ENCODE measurements at regions not wholly inside any gene's neighbourhood (a gene's known extent, or its start where the extent isn't known, plus 50 kb on each side); places are given as distances from the start of the nearest gene placed in this dataset.

GRCh38 chr7:84291756-84292155 lies 97.2 kb upstream of the SEMA3A start:
- no peak overlapping the region for H3K4me3 Mint-ChIP-seq
- H3K27me3 Mint-ChIP-seq, result no peaks in the 10 kb centered on the region
- POLR2A ChIA-PET, result no interaction called here
- no peaks in the 10 kb centered on the region for H3K4me1 Mint-ChIP-seq
- CTCF ChIA-PET, result no interaction called here
- no peak for DNase-seq
- H3K36me3 Mint-ChIP-seq (ENCODE audit: low read depth), result no peaks in the 10 kb centered on the region
- H3K27ac Mint-ChIP-seq, result no peak overlapping the region
- no peaks in the 10 kb centered on the region for H3K9me3 Mint-ChIP-seq

DNA sequence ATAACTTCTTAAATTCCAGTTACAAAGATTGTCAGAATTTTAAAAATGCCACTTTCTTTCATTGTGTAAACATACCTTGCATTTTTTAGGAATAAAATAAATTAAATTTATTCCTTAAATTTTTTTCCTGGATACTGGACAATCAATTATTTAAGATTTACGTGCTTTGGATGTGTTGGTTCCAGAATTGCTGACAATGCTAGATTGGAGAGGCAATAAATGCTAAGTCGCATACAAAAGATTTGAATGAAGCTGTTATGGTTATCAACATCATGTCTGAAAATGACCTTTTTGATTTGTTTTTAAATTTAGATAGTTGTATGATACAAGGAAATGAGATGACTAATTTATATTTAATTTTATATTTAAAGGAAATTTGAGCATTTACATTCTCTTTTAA lies 89.2 kb upstream of the SEMA3A start:
- DNase-seq, result no peak
- no peak overlapping the region for H3K4me3 Mint-ChIP-seq
- no peaks in the 10 kb centered on the region for H3K4me1 Mint-ChIP-seq
- CTCF ChIA-PET, result no interaction called here
- H3K36me3 Mint-ChIP-seq (ENCODE audit: low read depth), result no peaks in the 10 kb centered on the region
- no peaks in the 10 kb centered on the region for H3K9me3 Mint-ChIP-seq
- H3K27ac Mint-ChIP-seq, result no peak overlapping the region
- no peaks in the 10 kb centered on the region for H3K27me3 Mint-ChIP-seq
- POLR2A ChIA-PET, result no interaction called here

- Mint-ChIP-seq H3K9me3 (no peaks in the 10 kb centered on the region), H3K27me3 (no peaks in the 10 kb centered on the region), H3K4me3 (no peak overlapping the region), H3K27ac (no peak overlapping the region), H3K4me1 (no peaks in the 10 kb centered on the region), H3K36me3 (ENCODE audit: low read depth) (no peaks in the 10 kb centered on the region)
- ChIA-PET POLR2A (no interaction called here), CTCF (no interaction called here)
- no peak for DNase-seq
Measured at GRCh38 chr7:84281518-84281917, 86.9 kb upstream of the SEMA3A start.

- no peak overlapping the region for H3K4me3 Mint-ChIP-seq
- DNase-seq, result no peak
- H3K4me1 Mint-ChIP-seq, result no peaks in the 10 kb centered on the region
- H3K9me3 Mint-ChIP-seq, result no peaks in the 10 kb centered on the region
- CTCF ChIA-PET, result no interaction called here
- no peaks in the 10 kb centered on the region for H3K36me3 Mint-ChIP-seq (ENCODE audit: low read depth)
- POLR2A ChIA-PET, result no interaction called here
- H3K27ac Mint-ChIP-seq, result no peak overlapping the region
- no peaks in the 10 kb centered on the region for H3K27me3 Mint-ChIP-seq
Measured at GRCh38 chr7:84277628-84278224, 83.1 kb upstream of the SEMA3A start.

- POLR2A ChIA-PET, result no interaction called here
- CTCF ChIA-PET, result no interaction called here
- Mint-ChIP-seq H3K36me3 (ENCODE audit: low read depth) (no peaks in the 10 kb centered on the region), H3K27me3 (no peaks in the 10 kb centered on the region), H3K9me3 (no peaks in the 10 kb centered on the region), H3K4me1 (no peaks in the 10 kb centered on the region), H3K4me3 (no peak overlapping the region), H3K27ac (no peak overlapping the region)
- DNase-seq, result no peak
Measured at GRCh38 chr7:84274029-84274638, 79.5 kb upstream of the SEMA3A start.

DNA sequence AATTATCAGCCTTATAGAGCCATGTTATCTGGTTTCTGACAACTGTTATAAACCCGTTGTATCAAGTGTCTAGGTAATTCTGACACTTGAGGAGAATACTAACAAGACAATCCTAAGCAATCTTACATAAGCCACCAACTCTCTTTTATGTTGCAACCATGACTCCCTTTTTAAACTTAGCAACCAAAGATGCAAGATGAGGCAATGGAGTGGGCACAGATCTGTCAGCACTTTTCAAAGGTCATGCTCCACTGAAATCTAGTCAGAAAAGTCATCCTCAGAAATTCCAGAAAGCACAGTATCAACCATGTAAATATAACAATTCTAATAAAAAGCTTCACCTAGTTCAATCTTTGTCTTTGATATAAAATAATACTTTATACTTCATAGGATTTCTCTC lies 77.0 kb upstream of the SEMA3A start:
- ChIA-PET POLR2A (no interaction called here), CTCF (no interaction called here)
- Mint-ChIP-seq H3K4me3 (no peak overlapping the region), H3K27me3 (no peaks in the 10 kb centered on the region), H3K4me1 (no peaks in the 10 kb centered on the region), H3K27ac (no peak overlapping the region), H3K9me3 (no peaks in the 10 kb centered on the region), H3K36me3 (ENCODE audit: low read depth) (no peaks in the 10 kb centered on the region)
- DNase-seq, result no peak

DNA sequence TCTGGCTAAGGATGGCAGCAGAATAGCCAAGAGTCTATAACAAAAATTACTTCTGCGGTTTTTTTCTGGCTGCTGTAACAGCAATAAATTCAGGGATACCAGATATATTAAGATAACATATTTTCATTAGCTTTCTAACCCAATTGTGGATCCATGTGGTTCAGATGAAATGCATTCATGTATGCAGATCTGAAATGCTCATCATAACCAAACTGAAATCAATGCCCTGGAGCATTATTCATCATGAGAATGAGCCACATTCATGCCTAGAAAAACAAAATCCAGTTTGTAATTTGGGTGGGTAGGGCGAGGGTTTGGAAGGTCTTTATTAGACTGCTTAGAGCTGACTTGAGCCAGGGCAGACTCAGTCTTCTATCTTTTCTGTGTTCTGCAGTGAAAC lies 69.8 kb upstream of the SEMA3A start:
- Mint-ChIP-seq H3K9me3 (no peaks in the 10 kb centered on the region), H3K27ac (no peak overlapping the region), H3K36me3 (ENCODE audit: low read depth) (no peaks in the 10 kb centered on the region), H3K4me1 (no peaks in the 10 kb centered on the region), H3K27me3 (no peaks in the 10 kb centered on the region), H3K4me3 (no peak overlapping the region)
- CTCF ChIA-PET, result no interaction called here
- no peak for DNase-seq
- POLR2A ChIA-PET, result no interaction called here

DNA sequence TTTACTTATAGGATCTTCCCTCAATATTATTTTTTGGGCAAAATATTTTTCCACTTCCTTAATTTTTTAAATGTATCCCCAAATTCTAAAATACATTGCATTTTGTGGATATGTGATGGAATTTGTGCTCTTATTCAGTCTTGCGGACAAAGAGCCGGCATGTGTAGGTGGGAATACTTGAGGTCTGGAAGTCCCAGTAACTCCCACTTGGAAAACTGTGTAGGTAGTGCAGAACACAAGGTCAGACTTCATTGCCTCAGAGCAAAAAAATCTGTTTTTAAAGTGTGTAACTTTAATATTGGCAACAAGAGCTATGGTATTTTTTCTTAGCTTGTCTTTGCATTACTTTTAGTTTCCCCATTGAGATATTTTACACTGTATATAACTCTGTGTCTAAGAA lies 68.5 kb upstream of the SEMA3A start:
- DNase-seq, result no peak

DNA sequence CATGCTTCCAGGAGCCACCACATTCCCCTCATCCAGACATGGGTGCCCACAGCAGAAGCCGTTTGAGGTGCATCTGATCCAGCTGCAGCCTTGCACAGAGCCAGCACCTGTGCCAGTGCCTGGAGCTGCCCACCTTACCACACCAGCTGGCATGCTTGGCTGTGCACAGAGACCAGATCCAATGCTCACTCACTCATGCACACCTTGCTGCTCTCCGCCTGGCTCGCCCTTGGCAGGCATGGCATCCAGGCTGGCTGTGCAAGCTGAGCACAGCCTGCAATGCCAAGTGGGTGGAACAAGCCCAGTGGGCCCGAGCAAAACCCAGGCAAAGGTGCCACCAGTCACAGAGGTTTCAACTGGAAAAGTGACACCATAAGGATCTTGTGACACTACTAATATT lies 66.9 kb upstream of the SEMA3A start:
- no peaks in the 10 kb centered on the region for H3K9me3 Mint-ChIP-seq
- H3K4me3 Mint-ChIP-seq, result no peak overlapping the region
- POLR2A ChIA-PET, result no interaction called here
- DNase-seq, result no peak
- H3K4me1 Mint-ChIP-seq, result no peaks in the 10 kb centered on the region
- H3K27me3 Mint-ChIP-seq, result no peaks in the 10 kb centered on the region
- no peaks in the 10 kb centered on the region for H3K36me3 Mint-ChIP-seq (ENCODE audit: low read depth)
- CTCF ChIA-PET, result no interaction called here
- H3K27ac Mint-ChIP-seq, result no peak overlapping the region

More for the DNA sequence above, 68.5 kb upstream of the SEMA3A start:
- H3K9me3 Mint-ChIP-seq, result no peaks in the 10 kb centered on the region
- H3K4me1 Mint-ChIP-seq, result no peaks in the 10 kb centered on the region
- no peak overlapping the region for H3K27ac Mint-ChIP-seq
- no peaks in the 10 kb centered on the region for H3K36me3 Mint-ChIP-seq (ENCODE audit: low read depth)
- ChIA-PET CTCF (no interaction called here), POLR2A (no interaction called here)
- H3K4me3 Mint-ChIP-seq, result no peak overlapping the region
- no peaks in the 10 kb centered on the region for H3K27me3 Mint-ChIP-seq

DNA sequence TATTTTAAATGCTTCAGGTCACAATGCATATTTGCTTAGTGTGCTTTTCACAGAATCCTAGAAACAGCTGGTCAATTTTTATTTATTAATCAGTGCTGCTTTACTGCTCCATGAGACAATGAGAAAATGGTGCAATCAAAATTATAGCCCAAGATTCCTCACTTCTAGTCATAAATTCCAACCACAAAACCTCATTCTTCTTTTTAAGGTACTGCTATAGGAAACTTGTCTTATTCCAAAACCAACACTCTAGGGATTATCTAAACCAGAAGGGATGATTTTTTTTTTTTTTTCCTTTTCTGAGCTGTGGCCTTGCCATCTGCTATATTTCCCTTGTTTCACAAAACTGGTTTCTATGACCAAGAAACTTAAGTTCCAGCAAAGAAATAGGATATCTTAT lies 64.0 kb upstream of the SEMA3A start:
- H3K9me3 Mint-ChIP-seq, result no peaks in the 10 kb centered on the region
- no peak overlapping the region for H3K27ac Mint-ChIP-seq
- H3K36me3 Mint-ChIP-seq (ENCODE audit: low read depth), result no peaks in the 10 kb centered on the region
- no peak overlapping the region for H3K4me3 Mint-ChIP-seq
- no peaks in the 10 kb centered on the region for H3K27me3 Mint-ChIP-seq
- CTCF ChIA-PET, result no interaction called here
- DNase-seq, result no peak
- POLR2A ChIA-PET, result no interaction called here
- H3K4me1 Mint-ChIP-seq, result no peaks in the 10 kb centered on the region

DNA sequence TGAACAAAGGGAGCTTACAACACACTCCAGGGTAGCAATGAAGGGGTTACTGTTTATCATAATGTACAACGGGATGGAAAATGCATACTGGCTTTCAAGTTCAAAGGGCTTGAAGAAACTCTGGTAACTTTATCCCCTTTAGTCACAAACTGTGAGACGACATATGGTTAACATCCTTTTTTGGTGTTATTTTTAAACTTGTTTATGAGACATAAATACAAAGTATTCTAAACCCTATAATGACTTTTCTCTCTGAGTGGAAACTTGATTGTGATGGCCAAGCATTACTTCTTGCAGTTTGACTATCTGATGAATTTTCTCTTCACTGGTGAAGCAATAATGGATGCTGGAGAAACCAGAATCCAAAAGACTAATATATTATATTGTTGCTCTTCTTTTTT lies 62.0 kb upstream of the SEMA3A start:
- ChIA-PET POLR2A (no interaction called here), CTCF (interaction anchor here (0.6 kb wide), 1 partner anchor 1733 kb away, joined by 3 read pairs; no protein-coding TSS in a partner anchor)
- Mint-ChIP-seq H3K4me3 (no peak overlapping the region), H3K36me3 (ENCODE audit: low read depth) (no peaks in the 10 kb centered on the region), H3K4me1 (no peaks in the 10 kb centered on the region), H3K27me3 (no peaks in the 10 kb centered on the region), H3K9me3 (no peaks in the 10 kb centered on the region), H3K27ac (no peak overlapping the region)
- no peak for DNase-seq

DNA sequence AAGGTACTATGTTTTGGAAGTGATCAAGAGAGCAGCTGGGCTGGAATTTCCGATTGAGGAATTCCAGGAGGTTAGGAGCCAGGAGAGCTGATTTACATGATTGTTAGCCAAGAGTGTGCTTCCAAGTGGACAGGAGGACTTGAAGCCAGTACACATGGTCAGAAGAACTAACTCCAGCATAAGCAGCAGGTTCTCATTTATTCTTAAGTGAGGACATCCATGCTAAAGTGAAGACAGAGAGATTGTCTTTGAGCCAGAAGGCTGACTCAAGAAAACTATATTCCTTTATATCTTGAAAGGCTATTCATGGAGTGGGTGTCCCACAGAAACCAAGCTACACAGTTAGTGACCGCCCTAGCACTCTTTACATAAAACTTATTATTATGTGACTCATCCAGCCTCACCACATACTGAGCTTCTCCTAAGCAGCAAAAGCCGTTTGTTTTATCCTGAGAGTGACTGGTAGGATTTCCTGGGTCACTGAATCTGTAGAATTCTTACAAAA lies 56.7 kb upstream of the SEMA3A start:
- POLR2A ChIA-PET, result no interaction called here
- H3K27ac Mint-ChIP-seq, result no peak overlapping the region
- no peaks in the 10 kb centered on the region for H3K36me3 Mint-ChIP-seq (ENCODE audit: low read depth)
- H3K27me3 Mint-ChIP-seq, result no peaks in the 10 kb centered on the region
- H3K4me3 Mint-ChIP-seq, result no peak overlapping the region
- no peaks in the 10 kb centered on the region for H3K4me1 Mint-ChIP-seq
- CTCF ChIA-PET, result no interaction called here
- no peak for DNase-seq
- H3K9me3 Mint-ChIP-seq, result no peaks in the 10 kb centered on the region

- Mint-ChIP-seq H3K27ac (no peak overlapping the region), H3K4me3 (no peak overlapping the region), H3K36me3 (ENCODE audit: low read depth) (no peaks in the 10 kb centered on the region), H3K9me3 (no peaks in the 10 kb centered on the region), H3K27me3 (no peaks in the 10 kb centered on the region), H3K4me1 (no peaks in the 10 kb centered on the region)
- ChIA-PET CTCF (no interaction called here), POLR2A (no interaction called here)
- no peak for DNase-seq
Measured at GRCh38 chr7:84250452-84250851, 55.9 kb upstream of the SEMA3A start.

GRCh38 chr7:84249656-84250055 lies 55.1 kb upstream of the SEMA3A start:
- ChIA-PET CTCF (no interaction called here), POLR2A (no interaction called here)
- Mint-ChIP-seq H3K27ac (no peak overlapping the region), H3K4me1 (no peaks in the 10 kb centered on the region), H3K27me3 (no peaks in the 10 kb centered on the region), H3K4me3 (no peak overlapping the region), H3K36me3 (ENCODE audit: low read depth) (no peaks in the 10 kb centered on the region), H3K9me3 (no peaks in the 10 kb centered on the region)
- DNase-seq, result no peak

All from activated CD4-positive, alpha-beta T cell treated with anti-CD3 and anti-CD28 coated beads, Interleukin-2, amount 10 ng/mL, durations not matched to agents 7 days and 5 days (primary cell).